H9 (cell line): ENCODE measurements at regions not wholly inside any gene's neighbourhood (a gene's known extent, or its start where the extent isn't known, plus 50 kb on each side); places are given as distances from the start of the nearest gene placed in this dataset.

ENCODE experiments used
- DNase-seq: peaks from one replicate; pipeline ENCODE4 v3.0.0-alpha.2; 2017
- H2AFZ ChIP-seq: one replicate; pipeline ENCODE4 v1.6.1; 2013; ENCODE audit warnings: mild to moderate bottlenecking, low read length, control low read depth, moderate library complexity
- H2AK5ac ChIP-seq: 2 replicates; pipeline ENCODE4 v1.6.1; 2013; ENCODE audit warnings: low read length, control low read depth, mixed read lengths; ENCODE audit not compliant: insufficient read length
- H2BK120ac ChIP-seq: one replicate; pipeline ENCODE4 v1.6.1; 2013; ENCODE audit warnings: low read depth, mild to moderate bottlenecking, low read length, control low read depth, inconsistent platforms; ENCODE audit not compliant: poor library complexity, severe bottlenecking
- H2BK12ac ChIP-seq: 2 replicates; pipeline ENCODE4 v1.6.1; 2013; ENCODE audit warnings: low read length, control low read depth, mixed read lengths, low read depth; ENCODE audit not compliant: insufficient read length
- H2BK15ac ChIP-seq: 2 replicates; pipeline ENCODE4 v1.6.1; 2013; ENCODE audit warnings: low read depth, low read length, control low read depth
- H2BK20ac ChIP-seq: one replicate; pipeline ENCODE4 v1.6.1; 2013; ENCODE audit warnings: low read depth, mild to moderate bottlenecking, low read length, control low read depth, inconsistent platforms; ENCODE audit not compliant: poor library complexity, severe bottlenecking
- H2BK5ac ChIP-seq: 2 replicates; pipeline ENCODE4 v1.6.1; 2013; ENCODE audit warnings: low read length, control low read depth, mixed read lengths; ENCODE audit not compliant: insufficient read length
- H3K14ac ChIP-seq: 2 replicates; pipeline ENCODE4 v1.6.1; 2013; ENCODE audit warnings: low read length, control low read depth; ENCODE audit not compliant: insufficient read depth
- H3K18ac ChIP-seq: 2 replicates; pipeline ENCODE4 v1.6.1; 2013; ENCODE audit warnings: low read depth, mild to moderate bottlenecking, mixed read lengths, low read length, control low read depth; ENCODE audit not compliant: insufficient read length
- H3K23ac ChIP-seq: 2 replicates; pipeline ENCODE4 v1.6.1; 2013; ENCODE audit warnings: low read length, control low read depth, mixed read lengths, low read depth; ENCODE audit not compliant: insufficient read length
- H3K23me2 ChIP-seq: 2 replicates; pipeline ENCODE4 v1.6.1; 2013; ENCODE audit warnings: low read depth, mild to moderate bottlenecking, mixed read lengths, low read length, control low read depth; ENCODE audit not compliant: insufficient read length, poor library complexity, severe bottlenecking
- H3K27ac ChIP-seq: 2 replicates; pipeline ENCODE4 v1.5.1; 2013; ENCODE audit warnings: low read length, control low read depth, mixed read lengths, low read depth; ENCODE audit not compliant: insufficient read length
- H3K27me3 ChIP-seq: 2 replicates; pipeline ENCODE4 v1.6.1; 2013; ENCODE audit warnings: low read length, control low read depth, inconsistent platforms; ENCODE audit not compliant: insufficient read depth
- H3K4ac ChIP-seq: 2 replicates; pipeline ENCODE4 v1.6.1; 2013; ENCODE audit warnings: low read depth, mild to moderate bottlenecking, control low read depth, inconsistent platforms, low read length, moderate library complexity
- H3K4me1 ChIP-seq: 2 replicates; pipeline ENCODE4 v1.6.1; 2013; ENCODE audit warnings: low read length, control low read depth, inconsistent platforms; ENCODE audit not compliant: insufficient read depth
- H3K4me2 ChIP-seq: 2 replicates; pipeline ENCODE4 v1.6.1; 2013; ENCODE audit warnings: low read length, control low read depth, mixed read lengths; ENCODE audit not compliant: insufficient read length, insufficient read depth
- H3K56ac ChIP-seq: 2 replicates; pipeline ENCODE4 v1.6.1; 2013; ENCODE audit warnings: low read depth, mild to moderate bottlenecking, mixed read lengths, low read length, control low read depth; ENCODE audit not compliant: insufficient read length
- H3K79me1 ChIP-seq: 2 replicates; pipeline ENCODE4 v1.6.1; 2013; ENCODE audit warnings: low read depth, mild to moderate bottlenecking, moderate library complexity, low read length, control low read depth, inconsistent platforms; ENCODE audit not compliant: insufficient read depth, poor library complexity, severe bottlenecking
- H3K79me2 ChIP-seq: 2 replicates; pipeline ENCODE4 v1.6.1; 2013; ENCODE audit warnings: low read length, control low read depth, inconsistent platforms; ENCODE audit not compliant: insufficient read depth
- H3K9ac ChIP-seq: 2 replicates; pipeline ENCODE4 v1.6.1; 2013; ENCODE audit warnings: low read length, control low read depth, mixed read lengths; ENCODE audit not compliant: insufficient read length; ENCODE audit errors: extremely low read depth
- H3K9me3 ChIP-seq: one replicate; pipeline ENCODE4 v1.6.1; 2013; ENCODE audit warnings: low read depth, low read length, inconsistent platforms; ENCODE audit not compliant: control insufficient read depth
- H3T11ph ChIP-seq: one replicate; pipeline ENCODE4 v1.6.1; 2013; ENCODE audit warnings: mild to moderate bottlenecking, low read length, control low read depth, inconsistent platforms
- H4K20me1 ChIP-seq: one replicate; pipeline ENCODE4 v1.6.1; 2013; ENCODE audit not compliant: control insufficient read depth, insufficient read length, insufficient read depth
- H4K5ac ChIP-seq: 2 replicates; pipeline ENCODE4 v1.6.1; 2013; ENCODE audit warnings: low read depth, mild to moderate bottlenecking, mixed read lengths, low read length, control low read depth; ENCODE audit not compliant: insufficient read length
- H4K8ac ChIP-seq: replicated peaks from 2 replicates; pipeline ENCODE4 v1.6.1; 2013; ENCODE audit warnings: low read length, control low read depth, mixed read lengths, low read depth; ENCODE audit not compliant: insufficient read length
- H4K91ac ChIP-seq: 2 replicates; pipeline ENCODE4 v1.6.1; 2013; ENCODE audit warnings: low read depth, mild to moderate bottlenecking, moderate library complexity, mixed read lengths, low read length, control low read depth; ENCODE audit not compliant: insufficient read length
- H3K27ac Mint-ChIP-seq, 3 experiments: 2 replicates in 2 of 3; 3 replicates in 1 of 3; pipeline ENCODE4 v1.8.0; 2020 to 2021; ENCODE audit warnings: mixed read lengths in 3 of 3, mild to moderate bottlenecking in 1 of 3, moderate library complexity in 1 of 3
- H3K27me3 Mint-ChIP-seq: 2 replicates; pipeline ENCODE4 v1.8.0; 2021; ENCODE audit warnings: low read depth, mild to moderate bottlenecking, moderate library complexity, mixed read lengths
- H3K36me3 Mint-ChIP-seq, 3 experiments: 2 replicates in 2 of 3; 3 replicates in 1 of 3; pipeline ENCODE4 v1.8.0; 2020 to 2021; ENCODE audit warnings: low read depth in 3 of 3, mixed read lengths in 3 of 3; ENCODE audit not compliant: insufficient read depth in 1 of 3
- H3K4me1 Mint-ChIP-seq, 2 experiments: 2 replicates each; pipeline ENCODE4 v1.8.0; 2020; ENCODE audit warnings: mixed read lengths in 2 of 2
- H3K4me3 Mint-ChIP-seq, 2 experiments: 2 replicates in 1 of 2; 3 replicates in 1 of 2; pipeline ENCODE4 v1.8.0; 2020 to 2021; ENCODE audit warnings: mild to moderate bottlenecking in 2 of 2, mixed read lengths in 2 of 2, moderate library complexity in 1 of 2
- H3K9me3 Mint-ChIP-seq, 2 experiments: 2 replicates in 1 of 2; 3 replicates in 1 of 2; pipeline ENCODE4 v1.8.0; 2020; ENCODE audit warnings: mild to moderate bottlenecking in 2 of 2, mixed read lengths in 2 of 2, moderate library complexity in 1 of 2
- CTCF ChIP-seq: fragments of 200-600 bp; sonication (generic); conservative IDR thresholded peaks from 3 replicates; pipeline ENCODE4 v1.8.0; 2021; ENCODE audit warnings: antibody characterized with exemption, mild to moderate bottlenecking
- WGBS: extraction: QIAGEN DNeasy Blood & Tissue Kit; methylation state at CpG from one replicate; pipeline ENCODE4 v1.1.7; 2013; ENCODE audit warnings: missing lambda C conversion rate, low lambda C conversion rate, mixed read lengths; ENCODE audit not compliant: insufficient read length; ENCODE audit errors: extremely low coverage; 5-methylcytosine and 5-hydroxymethylcytosine counted together

GRCh38 chr11:113553915-113554314 lies 78.7 kb upstream of the DRD2 start:
- H4K91ac ChIP-seq = no peak overlapping the region
- Mint-ChIP-seq H3K4me3 (no peak overlapping the region), H3K27me3 (peaks cover 2% of the 10 kb centered on the region; the same call in 1 of the 2 replicates)

More at GRCh38 chr11:113553915-113554314, 78.7 kb upstream of the DRD2 start:
- H3K56ac ChIP-seq = no peak overlapping the region
- H3K4me1 ChIP-seq = 0 out of 2 replicates have a peak, but pooled peaks cover 3% of the 10 kb centered on the region
- H3K9me3 Mint-ChIP-seq = no peaks in the 10 kb centered on the region
- H3K79me2 ChIP-seq = no peaks in the 10 kb centered on the region
- no peak overlapping the region for H4K5ac ChIP-seq
- no peak overlapping the region for H2AFZ ChIP-seq
- H2BK5ac ChIP-seq = no peak overlapping the region
- H3K36me3 Mint-ChIP-seq = no peaks in the 10 kb centered on the region
- no peak overlapping the region for H4K8ac ChIP-seq
- no peak overlapping the region for H2AK5ac ChIP-seq
- H3K9me3 ChIP-seq = no peaks in the 10 kb centered on the region
- no peak overlapping the region for H3K9ac ChIP-seq
- H2BK12ac ChIP-seq = no peak overlapping the region
- H3K4ac ChIP-seq = no peak overlapping the region
- no peak overlapping the region for H3K23ac ChIP-seq
- TF ChIP-seq CTCF = peak; percentile 53; the same call in 2 of the 3 replicates
- H4K20me1 ChIP-seq = no peaks in the 10 kb centered on the region
- H2BK20ac ChIP-seq = no peak overlapping the region
- H3K27ac ChIP-seq = no peak overlapping the region
- no peak overlapping the region for H3K18ac ChIP-seq
- no peak for DNase-seq
- no peak overlapping the region for H2BK15ac ChIP-seq
- H3K27ac Mint-ChIP-seq = peak overlapping the region in 1 of 3 experiments; percentile 60; a peak in 1 of 7 replicates
- no peak overlapping the region for H3T11ph ChIP-seq
- no peak overlapping the region for H3K14ac ChIP-seq
- no CpG with 5 or more reads among the region's 2 CpGs for WGBS
- peaks cover 36 to 57% of the 10 kb centered on the region in 2 experiments for H3K4me1 Mint-ChIP-seq
- H3K79me1 ChIP-seq = no peaks in the 10 kb centered on the region
- no peaks in the 10 kb centered on the region for H3K27me3 ChIP-seq
- no peak overlapping the region for H3K4me2 ChIP-seq
- no peak overlapping the region for H2BK120ac ChIP-seq
- H3K23me2 ChIP-seq = no peaks in the 10 kb centered on the region
